ENCODE measurements at regions not wholly inside any gene's neighbourhood (a gene's known extent, or its start where the extent isn't known, plus 50 kb on each side); places are given as distances from the start of the nearest gene placed in this dataset.
"Not testable (repeated sequence)": the region's sequence is repeated elsewhere in the genome, so short reads cannot be mapped to it uniquely, and the experiment has no call there.

GRCh38 chr13:96934889-96935489 lies 59.3 kb downstream of the OXGR1 start:
- intact Hi-C loops (cut with DNase I) = no loop called here
- no peaks in the 10 kb centered on the region for H3K4me1 ChIP-seq (replicated peaks)
- no peak overlapping the region for H3K4me3 ChIP-seq
- no peaks in the 10 kb centered on the region for H3K36me3 ChIP-seq
- no peak overlapping the region for H3K27ac ChIP-seq
- whole genome bisulfite sequencing = 39% methylated on average over 6 of the region's 6 CpGs
- no peaks in the 10 kb centered on the region for H3K27me3 ChIP-seq (replicated peaks; ENCODE audit: insufficient read depth)
- DNase-seq (ENCODE audit: low spot score) = no peak
- H3K9me3 ChIP-seq = no peaks in the 10 kb centered on the region
- TF ChIP-seq POLR2A (IDR thresholded peaks at IDR 0.05) (no peak), POLR2AphosphoS5 (IDR thresholded peaks at IDR 0.05) (no peak), CTCF (IDR thresholded peaks at IDR 0.05) (no peak)

GRCh38 chr13:96925916-96926628 lies 68.2 kb downstream of the OXGR1 start:
- Histone ChIP-seq H3K4me3 (no peak overlapping the region), H3K27ac (no peak overlapping the region), H3K4me1 (replicated peaks) (no peaks in the 10 kb centered on the region), H3K36me3 (no peaks in the 10 kb centered on the region), H3K27me3 (replicated peaks; ENCODE audit: insufficient read depth) (no peaks in the 10 kb centered on the region), H3K9me3 (no peaks in the 10 kb centered on the region)
- intact Hi-C loops (cut with DNase I) = no loop called here
- peak; percentile 36 for DNase-seq (ENCODE audit: low spot score)
- WGBS = 39% methylated on average over 4 of the region's 4 CpGs
- no peak for TF ChIP-seq CTCF (IDR thresholded peaks at IDR 0.05)
- TF ChIP-seq POLR2AphosphoS5 (IDR thresholded peaks at IDR 0.05) = peak; percentile 90
- TF ChIP-seq POLR2A (IDR thresholded peaks at IDR 0.05) = no peak

- no peak overlapping the region for H3K27ac ChIP-seq
- H3K4me1 ChIP-seq (replicated peaks) = no peaks in the 10 kb centered on the region
- no peaks in the 10 kb centered on the region for H3K27me3 ChIP-seq (replicated peaks; ENCODE audit: insufficient read depth)
- WGBS = 60% methylated on average over 2 of the region's 2 CpGs
- DNase-seq (ENCODE audit: low spot score) = no peak
- intact Hi-C loops (cut with DNase I) = no loop called here
- no peaks in the 10 kb centered on the region for H3K9me3 ChIP-seq
- H3K36me3 ChIP-seq = no peaks in the 10 kb centered on the region
- H3K4me3 ChIP-seq = no peak overlapping the region
- TF ChIP-seq POLR2AphosphoS5 (IDR thresholded peaks at IDR 0.05) (no peak), CTCF (IDR thresholded peaks at IDR 0.05) (no peak), POLR2A (IDR thresholded peaks at IDR 0.05) (no peak)
Observed at GRCh38 chr13:96925477-96925876, 68.8 kb downstream of the OXGR1 start.

GRCh38 chr13:96918861-96919631 lies 75.2 kb downstream of the OXGR1 start:
- H3K36me3 ChIP-seq; H3K9me3 ChIP-seq; H3K27me3 ChIP-seq (replicated peaks; ENCODE audit: insufficient read depth); H3K4me3 ChIP-seq; DNase-seq (ENCODE audit: low spot score); intact Hi-C loops (cut with DNase I); H3K4me1 ChIP-seq (replicated peaks); H3K27ac ChIP-seq: not testable (repeated sequence)
- WGBS = 69% methylated on average over 12 of the region's 12 CpGs

GRCh38 chr13:96904232-96904631 lies 90.0 kb downstream of the OXGR1 start:
- intact Hi-C loops (cut with DNase I) = no loop called here
- no peak for DNase-seq (ENCODE audit: low spot score)
- WGBS = 49% methylated on average over 2 of the region's 2 CpGs

More at GRCh38 chr13:96904232-96904631, 90.0 kb downstream of the OXGR1 start:
- Histone ChIP-seq H3K4me1 (replicated peaks) (no peaks in the 10 kb centered on the region), H3K27ac (no peak overlapping the region), H3K36me3 (no peaks in the 10 kb centered on the region), H3K4me3 (no peak overlapping the region), H3K9me3 (no peaks in the 10 kb centered on the region), H3K27me3 (replicated peaks; ENCODE audit: insufficient read depth) (no peaks in the 10 kb centered on the region)
- TF ChIP-seq POLR2AphosphoS5 (IDR thresholded peaks at IDR 0.05) = no peak
- no peak for TF ChIP-seq POLR2A (IDR thresholded peaks at IDR 0.05)
- no peak for TF ChIP-seq CTCF (IDR thresholded peaks at IDR 0.05)
